ENCODE measurements at regions not wholly inside any gene's neighbourhood (a gene's known extent, or its start where the extent isn't known, plus 50 kb on each side); places are given as distances from the start of the nearest gene placed in this dataset.

GRCh38 chr12:16972923-16973770 is 367.2 kb upstream of the LMO3 start:
- no peak for DNase-seq (ENCODE audit: low spot score)

- DNase-seq (ENCODE audit: low spot score) = no peak
These were observed 356.9 kb upstream of the LMO3 start for GRCh38 chr12:16962889-16963288.

GRCh38 chr12:16955083-16955657 is 349.2 kb upstream of the LMO3 start:
- no peak for DNase-seq (ENCODE audit: low spot score)

- DNase-seq (ENCODE audit: low spot score) = no peak
These were observed 344.1 kb upstream of the LMO3 start for GRCh38 chr12:16949871-16950667.

- DNase-seq (ENCODE audit: low spot score) = no peak
These were observed 343.4 kb upstream of the LMO3 start for GRCh38 chr12:16949371-16949770.

GRCh38 chr12:16946704-16947103 is 340.7 kb upstream of the LMO3 start:
- no peak for DNase-seq (ENCODE audit: low spot score)

- DNase-seq (ENCODE audit: low spot score) = peak; percentile 19
These were observed 333.9 kb upstream of the LMO3 start for GRCh38 chr12:16939871-16940306.

- no peak for DNase-seq (ENCODE audit: low spot score)
These were observed 321.3 kb upstream of the LMO3 start for GRCh38 chr12:16927259-16927658.

- no peak for DNase-seq (ENCODE audit: low spot score)
These were observed 314.5 kb upstream of the LMO3 start for GRCh38 chr12:16920451-16920850.

- no peak for DNase-seq (ENCODE audit: low spot score)
These were observed 313.6 kb upstream of the LMO3 start for GRCh38 chr12:16919551-16919950.

- no peak for DNase-seq (ENCODE audit: low spot score)
These were observed 308.9 kb upstream of the LMO3 start for GRCh38 chr12:16914853-16915252.

GRCh38 chr12:16913832-16914490 is 308.0 kb upstream of the LMO3 start:
- DNase-seq (ENCODE audit: low spot score) = no peak

- DNase-seq (ENCODE audit: low spot score) = no peak
These were observed 296.0 kb upstream of the LMO3 start for GRCh38 chr12:16901946-16902345.

GRCh38 chr12:16893426-16893825 is 287.5 kb upstream of the LMO3 start:
- DNase-seq (ENCODE audit: low spot score) = no peak

- no peak for DNase-seq (ENCODE audit: low spot score)
These were observed 285.7 kb upstream of the LMO3 start for GRCh38 chr12:16891673-16892072.

GRCh38 chr12:16884819-16885218 is 278.9 kb upstream of the LMO3 start:
- no peak for DNase-seq (ENCODE audit: low spot score)

- no peak for DNase-seq (ENCODE audit: low spot score)
These were observed 278.1 kb upstream of the LMO3 start for GRCh38 chr12:16884056-16884455.

- DNase-seq (ENCODE audit: low spot score) = no peak
These were observed 276.1 kb upstream of the LMO3 start for GRCh38 chr12:16881986-16882570.

- no peak for DNase-seq (ENCODE audit: low spot score)
These were observed 274.9 kb upstream of the LMO3 start for GRCh38 chr12:16880864-16881285.

GRCh38 chr12:16870845-16871244 is 264.9 kb upstream of the LMO3 start:
- no peak for DNase-seq (ENCODE audit: low spot score)

- no peak for DNase-seq (ENCODE audit: low spot score)
These were observed 257.8 kb upstream of the LMO3 start for GRCh38 chr12:16863742-16864141.

- no peak for DNase-seq (ENCODE audit: low spot score)
These were observed 251.5 kb upstream of the LMO3 start for GRCh38 chr12:16857456-16857923.

Data from HuH-7.5 (cell line).